Thyroid gland (tissue), 4 donors: ENCODE measurements at regions not wholly inside any gene's neighbourhood (a gene's known extent, or its start where the extent isn't known, plus 50 kb on each side); places are given as distances from the start of the nearest gene placed in this dataset.

ENCODE experiments used
- DNase-seq, 2 donors: peaks; one replicate each; pipeline ENCODE4 v3.0.0-alpha.2; 2019
- H3K27ac ChIP-seq, 3 donors: fragments of 200-600 bp; sonication (generic); 1 replicate in 2 of 3; 2 replicates in 1 of 3; pipeline ENCODE4 v1.5.1; 2016 to 2019; ENCODE audit warnings: mild to moderate bottlenecking in 1 of 3, moderate library complexity in 1 of 3
- H3K27me3 ChIP-seq: fragments of 200-600 bp; sonication (generic); one replicate; pipeline ENCODE4 v1.5.1; 2019
- H3K36me3 ChIP-seq, 2 donors: fragments of 200-600 bp; sonication (generic); one replicate each; pipeline ENCODE4 v1.5.1; 2016 to 2019
- H3K4me1 ChIP-seq, 2 donors: fragments of 200-600 bp; sonication (generic); one replicate each; pipeline ENCODE4 v1.5.1; 2017 to 2019
- H3K4me3 ChIP-seq, 3 donors: fragments of 200-600 bp; sonication (generic); replicated peaks in 1 of 3; 1 replicate in 2 of 3; 2 replicates in 1 of 3; pipeline ENCODE4 v1.5.1; 2016; ENCODE audit warnings: mild to moderate bottlenecking in 1 of 3
- H3K9me3 ChIP-seq: fragments of 200-600 bp; sonication (generic); one replicate; pipeline ENCODE4 v1.5.1; 2017
- CTCF ChIP-seq, 6 experiments: fragments of 200-600 bp in 3 of 6; fragments of 450-650 bp in 3 of 6; sonication (generic) in 3 of 6; IDR thresholded peaks; one replicate each; pipeline ENCODE4 v1.5.1; 2016 to 2019; ENCODE audit warnings: antibody characterized with exemption in 6 of 6, mild to moderate bottlenecking in 2 of 6, inconsistent platforms in 1 of 6, moderate library complexity in 1 of 6
- POLR2A ChIP-seq, 2 donors: fragments of 450-650 bp; IDR thresholded peaks; one replicate each; pipeline ENCODE4 v1.6.1; 2017; ENCODE audit warnings: antibody characterized with exemption in 2 of 2, mild to moderate bottlenecking in 2 of 2, moderate library complexity in 1 of 2
- WGBS, 2 donors: methylation state at CpG; one replicate each; pipeline ENCODE4 v1.1.5; 2017; 5-methylcytosine and 5-hydroxymethylcytosine counted together
- intact Hi-C: fragments of 100-400 bp; cut with DNase I; formaldehyde crosslinking; loops from one replicate; pipeline ENCODE4 v1.15.1; 2023

- 89 to 93% methylated on average over 2 of the region's 2 CpGs for WGBS, 2 donors
- H3K27ac ChIP-seq: no peak overlapping the region
- no peaks in the 10 kb centered on the region for H3K9me3 ChIP-seq
- TF ChIP-seq POLR2A (IDR thresholded peaks at IDR 0.05): no peak
- no peak for TF ChIP-seq CTCF (IDR thresholded peaks at IDR 0.05)
- H3K4me1 ChIP-seq: no peaks in the 10 kb centered on the region
- H3K4me3 ChIP-seq: no peak overlapping the region
- no peaks in the 10 kb centered on the region for H3K36me3 ChIP-seq
- no peak for DNase-seq
- H3K27me3 ChIP-seq: no peaks in the 10 kb centered on the region
- intact Hi-C loops: no loop called here
Observed at GRCh38 chr12:41683023-41683422, 461.7 kb downstream of the GXYLT1 start.

GRCh38 chr12:41681898-41682297 is 462.8 kb downstream of the GXYLT1 start:
- H3K4me1 ChIP-seq: no peaks in the 10 kb centered on the region
- intact Hi-C loops: no loop called here
- H3K36me3 ChIP-seq: no peaks in the 10 kb centered on the region
- H3K9me3 ChIP-seq: no peaks in the 10 kb centered on the region
- H3K27me3 ChIP-seq: no peaks in the 10 kb centered on the region
- WGBS, 2 donors: 59 to 61% methylated on average over 3 of the region's 3 CpGs
- no peak overlapping the region for H3K4me3 ChIP-seq
- no peak for DNase-seq
- no peak overlapping the region for H3K27ac ChIP-seq
- TF ChIP-seq POLR2A (IDR thresholded peaks at IDR 0.05) (no peak), CTCF (IDR thresholded peaks at IDR 0.05) (no peak)

GRCh38 chr12:41680155-41680554 is 464.5 kb downstream of the GXYLT1 start:
- no peak for DNase-seq
- Histone ChIP-seq H3K36me3 (no peaks in the 10 kb centered on the region), H3K4me1 (no peaks in the 10 kb centered on the region), H3K4me3 (no peak overlapping the region), H3K9me3 (no peaks in the 10 kb centered on the region), H3K27me3 (no peaks in the 10 kb centered on the region), H3K27ac (no peak overlapping the region)
- intact Hi-C loops: no loop called here
- TF ChIP-seq CTCF (IDR thresholded peaks at IDR 0.05) (no peak), POLR2A (IDR thresholded peaks at IDR 0.05) (no peak)
- WGBS, 2 donors: 80 to 94% methylated on average over 1 of the region's 1 CpG

- Histone ChIP-seq H3K36me3 (no peaks in the 10 kb centered on the region), H3K27ac (no peak overlapping the region), H3K9me3 (no peaks in the 10 kb centered on the region), H3K27me3 (no peaks in the 10 kb centered on the region), H3K4me3 (no peak overlapping the region), H3K4me1 (no peaks in the 10 kb centered on the region)
- 16 to 22% methylated on average over 4 of the region's 4 CpGs for WGBS, 2 donors
- no peak for DNase-seq
- TF ChIP-seq CTCF (IDR thresholded peaks at IDR 0.05) (peak in 2 of 6 experiments; percentile 25 to 33), POLR2A (IDR thresholded peaks at IDR 0.05) (no peak)
- intact Hi-C loops: no loop called here
Observed at GRCh38 chr12:41663598-41664265, 475.6 kb downstream of the PDZRN4 start.

- Histone ChIP-seq H3K4me3 (no peak overlapping the region), H3K27ac (no peak overlapping the region), H3K4me1 (no peaks in the 10 kb centered on the region), H3K27me3 (no peaks in the 10 kb centered on the region), H3K36me3 (no peaks in the 10 kb centered on the region), H3K9me3 (no peaks in the 10 kb centered on the region)
- no peak for TF ChIP-seq POLR2A (IDR thresholded peaks at IDR 0.05)
- no peak for TF ChIP-seq CTCF (IDR thresholded peaks at IDR 0.05)
- 85 to 90% methylated on average over 4 of the region's 4 CpGs for WGBS, 2 donors
- DNase-seq: no peak
- intact Hi-C loops: no loop called here
Observed at GRCh38 chr12:41661141-41661765, 473.1 kb downstream of the PDZRN4 start.
